ENCODE measurements at regions not wholly inside any gene's neighbourhood (a gene's known extent, or its start where the extent isn't known, plus 50 kb on each side); places are given as distances from the start of the nearest gene placed in this dataset.
A peak's percentile ranks its signal among the peaks of the same experiment; 100 is the strongest.

- Mint-ChIP-seq H3K4me3 (no peak overlapping the region), H3K27ac (no peak overlapping the region), H3K36me3 (peaks cover 4% of the 10 kb centered on the region), H3K27me3 (no peaks in the 10 kb centered on the region), H3K4me1 (ENCODE audit: unreplicated experiment) (peaks cover 49% of the 10 kb centered on the region), H3K9me3 (peaks cover 3% of the 10 kb centered on the region)
- no peak for TF ChIP-seq CTCF (conservative IDR thresholded peaks at IDR 0.05)
- DNase-seq (ENCODE audit: extremely low spot score, unreplicated experiment), result no peak
Measured at GRCh38 chr4:128570387-128570975, 239.0 kb upstream of the JADE1 start.

- DNase-seq (ENCODE audit: extremely low spot score, unreplicated experiment), result no peak
- no peak for TF ChIP-seq CTCF (conservative IDR thresholded peaks at IDR 0.05)
- H3K27me3 Mint-ChIP-seq, result no peaks in the 10 kb centered on the region
Measured at GRCh38 chr4:128566693-128567092, 242.8 kb upstream of the JADE1 start.

GRCh38 chr4:128565565-128566186, 243.8 kb upstream of the JADE1 start:
- DNase-seq (ENCODE audit: extremely low spot score, unreplicated experiment), result no peak
- Mint-ChIP-seq H3K4me3 (no peak overlapping the region), H3K36me3 (no peaks in the 10 kb centered on the region), H3K27ac (no peak overlapping the region), H3K4me1 (ENCODE audit: unreplicated experiment) (peaks cover 42% of the 10 kb centered on the region), H3K27me3 (no peaks in the 10 kb centered on the region), H3K9me3 (no peaks in the 10 kb centered on the region)
- peak; percentile 70 for TF ChIP-seq CTCF (conservative IDR thresholded peaks at IDR 0.05)

More at GRCh38 chr4:128566693-128567092, 242.8 kb upstream of the JADE1 start:
- Mint-ChIP-seq H3K27ac (no peak overlapping the region), H3K4me1 (ENCODE audit: unreplicated experiment) (peaks cover 42% of the 10 kb centered on the region), H3K4me3 (no peak overlapping the region), H3K9me3 (no peaks in the 10 kb centered on the region), H3K36me3 (no peaks in the 10 kb centered on the region)

- Mint-ChIP-seq H3K4me3 (no peak overlapping the region), H3K9me3 (no peaks in the 10 kb centered on the region), H3K4me1 (ENCODE audit: unreplicated experiment) (peaks cover 41% of the 10 kb centered on the region), H3K36me3 (no peaks in the 10 kb centered on the region), H3K27ac (no peak overlapping the region), H3K27me3 (no peaks in the 10 kb centered on the region)
- TF ChIP-seq CTCF (conservative IDR thresholded peaks at IDR 0.05), result no peak
- DNase-seq (ENCODE audit: extremely low spot score, unreplicated experiment), result no peak
Measured at GRCh38 chr4:128565054-128565453, 244.4 kb upstream of the JADE1 start.

- no peaks in the 10 kb centered on the region for H3K27me3 Mint-ChIP-seq
- no peak for TF ChIP-seq CTCF (conservative IDR thresholded peaks at IDR 0.05)
- H3K4me1 Mint-ChIP-seq (ENCODE audit: unreplicated experiment), result peaks cover 38% of the 10 kb centered on the region
- no peaks in the 10 kb centered on the region for H3K9me3 Mint-ChIP-seq
- H3K27ac Mint-ChIP-seq, result no peak overlapping the region
- no peaks in the 10 kb centered on the region for H3K36me3 Mint-ChIP-seq
- no peak overlapping the region for H3K4me3 Mint-ChIP-seq
- DNase-seq (ENCODE audit: extremely low spot score, unreplicated experiment), result no peak
Measured at GRCh38 chr4:128564081-128564630, 245.3 kb upstream of the JADE1 start.

Measured in type B pancreatic cell (in vitro differentiated cells).